ENCODE measurements at regions not wholly inside any gene's neighbourhood (a gene's known extent, or its start where the extent isn't known, plus 50 kb on each side); places are given as distances from the start of the nearest gene placed in this dataset.

GRCh38 chr18:11237484-11237883, 88.1 kb upstream of the PIEZO2 start:
- H3K27me3 Mint-ChIP-seq = no peaks in the 10 kb centered on the region
- ChIA-PET CTCF (interaction anchor here (2.1 kb wide), 1 partner anchor 9 kb away, joined by 4 read pairs; no protein-coding TSS in a partner anchor), POLR2A (no interaction called here)
- Histone ChIP-seq H3K9me3 (ENCODE audit: low read length) (no peaks in the 10 kb centered on the region), H3K4me1 (ENCODE audit: insufficient read depth, low read length) (no peaks in the 10 kb centered on the region), H3K36me3 (ENCODE audit: insufficient read depth, low read length) (no peaks in the 10 kb centered on the region), H3K27me3 (ENCODE audit: insufficient read depth, low read length, poor library complexity, severe bottlenecking) (no peaks in the 10 kb centered on the region), H3K27ac (ENCODE audit: low read depth, low read length) (no peak overlapping the region), H3K4me3 (ENCODE audit: low read length) (no peak overlapping the region)
- no peak for DNase-seq
- H3K36me3 Mint-ChIP-seq = no peaks in the 10 kb centered on the region
- no peak overlapping the region for H3K27ac Mint-ChIP-seq
- no peak overlapping the region for H3K4me3 Mint-ChIP-seq
- H3K4me1 Mint-ChIP-seq = no peaks in the 10 kb centered on the region
- peaks cover 0 to 6% (median 3%) of the 10 kb centered on the region in 5 donors for H3K9me3 Mint-ChIP-seq

- Histone ChIP-seq H3K36me3 (ENCODE audit: insufficient read depth, low read length) (no peaks in the 10 kb centered on the region), H3K27ac (ENCODE audit: low read depth, low read length) (no peak overlapping the region), H3K4me3 (ENCODE audit: low read length) (no peak overlapping the region), H3K4me1 (ENCODE audit: insufficient read depth, low read length) (no peaks in the 10 kb centered on the region), H3K27me3 (ENCODE audit: insufficient read depth, low read length, poor library complexity, severe bottlenecking) (no peaks in the 10 kb centered on the region), H3K9me3 (ENCODE audit: low read length) (no peaks in the 10 kb centered on the region)
- H3K36me3 Mint-ChIP-seq = no peaks in the 10 kb centered on the region
- ChIA-PET POLR2A (no interaction called here), CTCF (interaction anchor here (2.1 kb wide), 1 partner anchor 9 kb away, joined by 4 read pairs; no protein-coding TSS in a partner anchor)
- H3K27ac Mint-ChIP-seq = no peak overlapping the region
- no peak overlapping the region for H3K4me3 Mint-ChIP-seq
- DNase-seq = no peak
- H3K27me3 Mint-ChIP-seq = no peaks in the 10 kb centered on the region
- peaks cover 0 to 8% (median 3%) of the 10 kb centered on the region in 5 donors for H3K9me3 Mint-ChIP-seq
- H3K4me1 Mint-ChIP-seq = no peaks in the 10 kb centered on the region
Observed at GRCh38 chr18:11237066-11237465, 87.7 kb upstream of the PIEZO2 start.

- Mint-ChIP-seq H3K36me3 (no peaks in the 10 kb centered on the region), H3K27me3 (no peaks in the 10 kb centered on the region)
- H3K9me3 ChIP-seq (ENCODE audit: low read length) = no peaks in the 10 kb centered on the region
Observed at GRCh38 chr18:11224153-11224552, 74.8 kb upstream of the PIEZO2 start.

GRCh38 chr18:11219571-11219970, 70.2 kb upstream of the PIEZO2 start:
- no peak overlapping the region for H3K27ac ChIP-seq (ENCODE audit: low read depth, low read length)

More at GRCh38 chr18:11224153-11224552, 74.8 kb upstream of the PIEZO2 start:
- Mint-ChIP-seq H3K9me3 (peaks cover 0 to 5% (median 0%) of the 10 kb centered on the region in 5 donors), H3K27ac (peak overlapping the region in 1 of 8 donors; percentile 66), H3K4me3 (no peak overlapping the region), H3K4me1 (no peaks in the 10 kb centered on the region)
- Histone ChIP-seq H3K4me3 (ENCODE audit: low read length) (no peak overlapping the region), H3K27ac (ENCODE audit: low read depth, low read length) (no peak overlapping the region), H3K4me1 (ENCODE audit: insufficient read depth, low read length) (no peaks in the 10 kb centered on the region), H3K36me3 (ENCODE audit: insufficient read depth, low read length) (no peaks in the 10 kb centered on the region), H3K27me3 (ENCODE audit: insufficient read depth, low read length, poor library complexity, severe bottlenecking) (no peaks in the 10 kb centered on the region)
- CTCF ChIA-PET = no interaction called here
- POLR2A ChIA-PET = no interaction called here
- DNase-seq = no peak

GRCh38 chr18:11215216-11215615, 65.8 kb upstream of the PIEZO2 start:
- peaks cover 0 to 1% of the 10 kb centered on the region in 2 donors for H3K27me3 Mint-ChIP-seq
- H3K9me3 Mint-ChIP-seq = peaks cover 0 to 3% (median 2%) of the 10 kb centered on the region in 5 donors
- H3K27ac Mint-ChIP-seq = no peak overlapping the region
- H3K27ac ChIP-seq (ENCODE audit: low read depth, low read length) = no peak overlapping the region
- no peaks in the 10 kb centered on the region for H3K9me3 ChIP-seq (ENCODE audit: low read length)
- peaks cover 3% of the 10 kb centered on the region for H3K27me3 ChIP-seq (ENCODE audit: insufficient read depth, low read length, poor library complexity, severe bottlenecking)
- no peaks in the 10 kb centered on the region for H3K4me1 ChIP-seq (ENCODE audit: insufficient read depth, low read length)
- H3K4me1 Mint-ChIP-seq = no peaks in the 10 kb centered on the region
- ChIA-PET CTCF (no interaction called here), POLR2A (no interaction called here)
- DNase-seq = no peak
- H3K36me3 ChIP-seq (ENCODE audit: insufficient read depth, low read length) = no peaks in the 10 kb centered on the region
- H3K36me3 Mint-ChIP-seq = no peaks in the 10 kb centered on the region
- H3K4me3 Mint-ChIP-seq = no peak overlapping the region
- no peak overlapping the region for H3K4me3 ChIP-seq (ENCODE audit: low read length)

More at GRCh38 chr18:11219571-11219970, 70.2 kb upstream of the PIEZO2 start:
- CTCF ChIA-PET = no interaction called here
- Mint-ChIP-seq H3K4me3 (no peak overlapping the region), H3K36me3 (no peaks in the 10 kb centered on the region), H3K4me1 (no peaks in the 10 kb centered on the region), H3K9me3 (peaks cover 0 to 7% (median 2%) of the 10 kb centered on the region in 5 donors), H3K27me3 (peaks cover 0 to 1% of the 10 kb centered on the region in 2 donors), H3K27ac (no peak overlapping the region)
- Histone ChIP-seq H3K36me3 (ENCODE audit: insufficient read depth, low read length) (no peaks in the 10 kb centered on the region), H3K9me3 (ENCODE audit: low read length) (no peaks in the 10 kb centered on the region), H3K4me3 (ENCODE audit: low read length) (no peak overlapping the region), H3K27me3 (ENCODE audit: insufficient read depth, low read length, poor library complexity, severe bottlenecking) (no peaks in the 10 kb centered on the region), H3K4me1 (ENCODE audit: insufficient read depth, low read length) (no peaks in the 10 kb centered on the region)
- POLR2A ChIA-PET = no interaction called here
- DNase-seq = no peak

- Histone ChIP-seq H3K4me1 (ENCODE audit: insufficient read depth, low read length) (no peaks in the 10 kb centered on the region), H3K27ac (ENCODE audit: low read depth, low read length) (no peak overlapping the region), H3K4me3 (ENCODE audit: low read length) (no peak overlapping the region), H3K36me3 (ENCODE audit: insufficient read depth, low read length) (no peaks in the 10 kb centered on the region), H3K27me3 (ENCODE audit: insufficient read depth, low read length, poor library complexity, severe bottlenecking) (no peaks in the 10 kb centered on the region), H3K9me3 (ENCODE audit: low read length) (no peaks in the 10 kb centered on the region)
- Mint-ChIP-seq H3K4me1 (no peaks in the 10 kb centered on the region), H3K4me3 (no peak overlapping the region), H3K36me3 (no peaks in the 10 kb centered on the region), H3K27ac (no peak overlapping the region), H3K9me3 (peaks cover 0 to 3% (median 0%) of the 10 kb centered on the region in 5 donors), H3K27me3 (peaks cover 0 to 8% of the 10 kb centered on the region in 2 donors)
- POLR2A ChIA-PET = no interaction called here
- CTCF ChIA-PET = no interaction called here
- no peak for DNase-seq
Observed at GRCh38 chr18:11204020-11204419, 54.7 kb upstream of the PIEZO2 start.

- no peak overlapping the region for H3K4me3 ChIP-seq (ENCODE audit: low read length)
- no peak for DNase-seq
- ChIA-PET CTCF (no interaction called here), POLR2A (no interaction called here)
- H3K4me1 ChIP-seq (ENCODE audit: insufficient read depth, low read length) = no peaks in the 10 kb centered on the region
- H3K36me3 ChIP-seq (ENCODE audit: insufficient read depth, low read length) = no peaks in the 10 kb centered on the region
- no peaks in the 10 kb centered on the region for H3K4me1 Mint-ChIP-seq
- H3K27ac Mint-ChIP-seq = no peak overlapping the region
- no peaks in the 10 kb centered on the region for H3K27me3 ChIP-seq (ENCODE audit: insufficient read depth, low read length, poor library complexity, severe bottlenecking)
- H3K27ac ChIP-seq (ENCODE audit: low read depth, low read length) = no peak overlapping the region
- H3K4me3 Mint-ChIP-seq = peak overlapping the region in 1 of 7 donors; percentile 9
- peaks cover 0 to 2% (median 0%) of the 10 kb centered on the region in 5 donors for H3K9me3 Mint-ChIP-seq
- H3K9me3 ChIP-seq (ENCODE audit: low read length) = no peaks in the 10 kb centered on the region
- no peaks in the 10 kb centered on the region for H3K36me3 Mint-ChIP-seq
- H3K27me3 Mint-ChIP-seq = no peaks in the 10 kb centered on the region
Observed at GRCh38 chr18:11199477-11199876, 50.1 kb upstream of the PIEZO2 start.
